ENCODE measurements at regions not wholly inside any gene's neighbourhood (a gene's known extent, or its start where the extent isn't known, plus 50 kb on each side); places are given as distances from the start of the nearest gene placed in this dataset.

DNA sequence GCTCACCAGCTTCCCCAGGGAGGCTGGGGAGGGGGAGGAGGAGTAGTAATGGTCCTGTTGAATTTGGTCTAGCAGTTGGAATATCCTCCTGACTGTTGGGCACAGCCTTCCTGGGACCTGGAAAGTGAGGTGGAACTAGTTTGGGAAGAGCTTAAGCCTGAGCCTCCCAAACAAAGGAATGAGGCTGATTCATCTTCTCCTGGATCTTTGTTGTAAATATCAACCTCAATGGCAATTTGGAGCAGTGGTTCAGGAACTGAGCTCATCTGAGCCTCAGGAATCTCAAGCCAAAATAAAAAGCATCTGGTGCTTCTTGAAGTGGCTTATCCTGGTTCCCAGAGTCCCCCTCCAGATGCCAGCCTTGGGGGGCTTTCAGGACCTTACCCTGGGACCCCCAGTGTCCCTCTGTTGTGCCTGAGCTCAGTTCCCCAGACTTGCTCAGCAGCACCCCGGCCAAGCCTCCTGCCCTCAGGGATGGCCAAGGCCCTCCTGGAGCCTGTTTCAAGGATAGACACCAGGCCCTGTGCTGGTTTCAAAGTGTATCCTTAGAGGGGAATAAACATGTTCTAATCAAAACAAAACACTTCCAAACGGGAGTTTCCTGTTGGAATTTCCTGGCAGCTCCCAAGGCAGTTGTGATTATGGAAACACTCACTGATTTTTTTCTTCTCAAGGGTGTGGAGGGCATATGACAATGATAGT, 112.6 kb downstream of the DDX1 start (continued):
- TF ChIP-seq ZBTB11 (tag by site-specific recombination; conservative IDR thresholded peaks at IDR 0.05; ENCODE audit: low read depth) (no peak), ZNF580 (tag by site-specific recombination; IDR thresholded peaks at IDR 0.05) (no peak)
- TF ChIP-seq, protein P1, sequence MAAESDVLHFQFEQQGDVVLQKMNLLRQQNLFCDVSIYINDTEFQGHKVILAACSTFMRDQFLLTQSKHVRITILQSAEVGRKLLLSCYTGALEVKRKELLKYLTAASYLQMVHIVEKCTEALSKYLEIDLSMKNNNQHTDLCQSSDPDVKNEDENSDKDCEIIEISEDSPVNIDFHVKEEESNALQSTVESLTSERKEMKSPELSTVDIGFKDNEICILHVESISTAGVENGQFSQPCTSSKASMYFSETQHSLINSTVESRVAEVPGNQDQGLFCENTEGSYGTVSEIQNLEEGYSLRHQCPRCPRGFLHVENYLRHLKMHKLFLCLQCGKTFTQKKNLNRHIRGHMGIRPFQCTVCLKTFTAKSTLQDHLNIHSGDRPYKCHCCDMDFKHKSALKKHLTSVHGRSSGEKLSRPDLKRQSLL (tag by site-specific recombination; IDR thresholded peaks at IDR 0.05): no peak

- Histone ChIP-seq H3K9me3 (ENCODE audit: control insufficient read depth, insufficient read depth, low read depth, low read length) (no peaks in the 10 kb centered on the region), H3K27ac (ENCODE audit: extremely low read depth, low read depth, low read length) (no peak overlapping the region), H3K4me1 (ENCODE audit: control insufficient read depth, insufficient read depth, low read length) (no peaks in the 10 kb centered on the region), H3K36me3 (ENCODE audit: control insufficient read depth in 2 of 2, insufficient read depth in 1 of 2, low read length in 2 of 2) (no peaks in the 10 kb centered on the region), H3K4me3 (ENCODE audit: low read depth, low read length) (no peak overlapping the region)
- ChIA-PET CTCF (interaction anchor here (1.1 kb wide), 1 partner anchor 43 kb away, joined by 4 read pairs; no protein-coding TSS in a partner anchor), POLR2A (no interaction called here)
- TF ChIP-seq ZBTB17 (tag by site-specific recombination; IDR thresholded peaks at IDR 0.05) (no peak), ZNF785 (tag by site-specific recombination; IDR thresholded peaks at IDR 0.05) (no peak), ZNF571 (tag by site-specific recombination; IDR thresholded peaks at IDR 0.05) (no peak), ZSCAN16 (tag by site-specific recombination; IDR thresholded peaks at IDR 0.05) (no peak), ZNF510 (tag by site-specific recombination; IDR thresholded peaks at IDR 0.05; ENCODE audit: insufficient replicate concordance) (no peak), IKZF3 (tag by site-specific recombination; IDR thresholded peaks at IDR 0.05) (no peak), ZNF433 (tag by site-specific recombination; IDR thresholded peaks at IDR 0.05; ENCODE audit: low read depth) (no peak), ZNF391 (tag by site-specific recombination; IDR thresholded peaks at IDR 0.05; ENCODE audit: borderline replicate concordance, low read depth) (no peak), KLF8 (tag by site-specific recombination; IDR thresholded peaks at IDR 0.05) (no peak)
- TF ChIP-seq, protein P2, sequence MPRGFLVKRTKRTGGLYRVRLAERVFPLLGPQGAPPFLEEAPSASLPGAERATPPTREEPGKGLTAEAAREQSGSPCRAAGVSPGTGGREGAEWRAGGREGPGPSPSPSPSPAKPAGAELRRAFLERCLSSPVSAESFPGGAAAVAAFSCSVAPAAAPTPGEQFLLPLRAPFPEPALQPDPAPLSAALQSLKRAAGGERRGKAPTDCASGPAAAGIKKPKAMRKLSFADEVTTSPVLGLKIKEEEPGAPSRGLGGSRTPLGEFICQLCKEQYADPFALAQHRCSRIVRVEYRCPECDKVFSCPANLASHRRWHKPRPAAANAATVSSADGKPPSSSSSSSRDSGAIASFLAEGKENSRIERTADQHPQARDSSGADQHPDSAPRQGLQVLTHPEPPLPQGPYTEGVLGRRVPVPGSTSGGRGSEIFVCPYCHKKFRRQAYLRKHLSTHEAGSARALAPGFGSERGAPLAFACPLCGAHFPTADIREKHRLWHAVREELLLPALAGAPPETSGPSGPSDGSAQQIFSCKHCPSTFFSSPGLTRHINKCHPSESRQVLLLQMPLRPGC (tag by site-specific recombination; IDR thresholded peaks at IDR 0.05): no peak
These were observed 113.1 kb downstream of the DDX1 start for GRCh38 chr2:15704788-15705115.

DNA sequence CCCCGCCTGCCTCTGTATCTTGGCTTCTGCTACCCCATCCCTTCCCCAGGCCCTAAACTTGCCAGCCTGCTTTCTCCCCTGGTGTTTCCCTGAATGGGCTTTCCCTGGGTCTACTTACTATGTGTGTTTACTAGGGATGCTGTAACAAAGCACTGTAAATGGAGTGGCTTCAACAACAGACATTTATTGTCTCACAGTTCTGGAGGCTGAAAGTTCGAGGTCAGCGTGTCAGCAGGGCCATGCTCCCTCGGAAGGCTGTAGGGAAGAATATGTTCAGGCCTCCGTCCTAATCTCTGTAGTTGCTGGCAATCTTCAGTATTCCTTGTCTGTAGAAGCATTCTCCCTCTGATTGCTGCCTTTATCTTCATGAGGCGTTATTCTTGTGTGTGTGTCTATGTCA, 113.6 kb downstream of the DDX1 start:
- H3K9me3 ChIP-seq (ENCODE audit: control insufficient read depth, insufficient read depth, low read depth, low read length): no peaks in the 10 kb centered on the region
- H3K27ac ChIP-seq (ENCODE audit: extremely low read depth, low read depth, low read length): no peak overlapping the region
- ChIA-PET CTCF (no interaction called here), POLR2A (no interaction called here)
- H3K4me3 ChIP-seq (ENCODE audit: low read depth, low read length): no peak overlapping the region
- no peak for TF ChIP-seq ZNF707 (tag by site-specific recombination; IDR thresholded peaks at IDR 0.05)
- TF ChIP-seq ZNF837 (tag by site-specific recombination; IDR thresholded peaks at IDR 0.05): no peak
- no peak for TF ChIP-seq ZBTB20 (tag by site-specific recombination; IDR thresholded peaks at IDR 0.05)
- no peak for TF ChIP-seq ZNF37A (tag by site-specific recombination; IDR thresholded peaks at IDR 0.05)
- TF ChIP-seq ZNF626 (tag by site-specific recombination; IDR thresholded peaks at IDR 0.05): no peak
- TF ChIP-seq ZNF549 (tag by site-specific recombination; IDR thresholded peaks at IDR 0.05): no peak
- TF ChIP-seq ZIC2 (tag by site-specific recombination; IDR thresholded peaks at IDR 0.05): no peak
- TF ChIP-seq ZNF600 (tag by site-specific recombination; IDR thresholded peaks at IDR 0.05): no peak
- no peaks in the 10 kb centered on the region for H3K4me1 ChIP-seq (ENCODE audit: control insufficient read depth, insufficient read depth, low read length)
- H3K36me3 ChIP-seq (ENCODE audit: control insufficient read depth in 2 of 2, insufficient read depth in 1 of 2, low read length in 2 of 2): no peaks in the 10 kb centered on the region
